ENCODE measurements at regions not wholly inside any gene's neighbourhood (a gene's known extent, or its start where the extent isn't known, plus 50 kb on each side); places are given as distances from the start of the nearest gene placed in this dataset.

- Histone ChIP-seq H3K9me3 (no peaks in the 10 kb centered on the region), H3K4me3 (ENCODE audit: low read depth, low read length) (no peak overlapping the region), H3K36me3 (no peaks in the 10 kb centered on the region), H3K27me3 (no peaks in the 10 kb centered on the region), H3K4me1 (peaks cover 7% of the 10 kb centered on the region)
- DNase-seq = no peak
- no peak for TF ChIP-seq CTCF (IDR thresholded peaks at IDR 0.05; ENCODE audit: low read depth, low read length)
Measured at GRCh38 chr9:99735041-99735440, 86.6 kb upstream of the NR4A3 start.

GRCh38 chr9:99736291-99736690, 85.4 kb upstream of the NR4A3 start:
- H3K27me3 ChIP-seq = no peaks in the 10 kb centered on the region
- H3K36me3 ChIP-seq = no peaks in the 10 kb centered on the region
- no peak overlapping the region for H3K4me3 ChIP-seq (ENCODE audit: low read depth, low read length)
- no peak for DNase-seq
- no peak for TF ChIP-seq CTCF (IDR thresholded peaks at IDR 0.05; ENCODE audit: low read depth, low read length)
- no peaks in the 10 kb centered on the region for H3K9me3 ChIP-seq
- peaks cover 7% of the 10 kb centered on the region for H3K4me1 ChIP-seq

GRCh38 chr9:99737649-99738048, 84.0 kb upstream of the NR4A3 start:
- Histone ChIP-seq H3K36me3 (no peaks in the 10 kb centered on the region), H3K9me3 (no peaks in the 10 kb centered on the region), H3K4me1 (peaks cover 7% of the 10 kb centered on the region), H3K27me3 (no peaks in the 10 kb centered on the region), H3K4me3 (ENCODE audit: low read depth, low read length) (no peak overlapping the region)
- TF ChIP-seq CTCF (IDR thresholded peaks at IDR 0.05; ENCODE audit: low read depth, low read length) = no peak
- DNase-seq = no peak

GRCh38 chr9:99743006-99743405, 78.7 kb upstream of the NR4A3 start:
- no peak overlapping the region for H3K4me3 ChIP-seq (ENCODE audit: low read depth, low read length)
- no peak for TF ChIP-seq CTCF (IDR thresholded peaks at IDR 0.05; ENCODE audit: low read depth, low read length)
- no peak for DNase-seq

GRCh38 chr9:99743455-99743854, 78.2 kb upstream of the NR4A3 start:
- Histone ChIP-seq H3K27me3 (no peaks in the 10 kb centered on the region), H3K4me1 (peaks cover 14% of the 10 kb centered on the region), H3K4me3 (ENCODE audit: low read depth, low read length) (no peak overlapping the region), H3K36me3 (no peaks in the 10 kb centered on the region), H3K9me3 (no peaks in the 10 kb centered on the region)
- no peak for TF ChIP-seq CTCF (IDR thresholded peaks at IDR 0.05; ENCODE audit: low read depth, low read length)
- DNase-seq = no peak

More at GRCh38 chr9:99743006-99743405, 78.7 kb upstream of the NR4A3 start:
- Histone ChIP-seq H3K9me3 (no peaks in the 10 kb centered on the region), H3K36me3 (no peaks in the 10 kb centered on the region), H3K27me3 (no peaks in the 10 kb centered on the region), H3K4me1 (peaks cover 14% of the 10 kb centered on the region)

GRCh38 chr9:99744132-99744531, 77.6 kb upstream of the NR4A3 start:
- H3K9me3 ChIP-seq = no peaks in the 10 kb centered on the region
- TF ChIP-seq CTCF (IDR thresholded peaks at IDR 0.05; ENCODE audit: low read depth, low read length) = no peak
- no peak overlapping the region for H3K4me3 ChIP-seq (ENCODE audit: low read depth, low read length)
- no peak for DNase-seq
- H3K4me1 ChIP-seq = peaks cover 9% of the 10 kb centered on the region
- no peaks in the 10 kb centered on the region for H3K27me3 ChIP-seq
- H3K36me3 ChIP-seq = no peaks in the 10 kb centered on the region

Data from BE2C (cell line).